ENCODE measurements at regions not wholly inside any gene's neighbourhood (a gene's known extent, or its start where the extent isn't known, plus 50 kb on each side); places are given as distances from the start of the nearest gene placed in this dataset.

GRCh38 chr6:115680621-115681020 is 380.1 kb downstream of the FRK start:
- H4K5ac ChIP-seq (ENCODE audit: insufficient read length, low read depth, low read length): no peak overlapping the region
- TF ChIP-seq FOSL1 (IDR thresholded peaks at IDR 0.05; ENCODE audit: insufficient read depth, low read depth, low read length) (no peak), SUZ12 (IDR thresholded peaks at IDR 0.05; ENCODE audit: low read length) (no peak), EGR1 (IDR thresholded peaks at IDR 0.05; ENCODE audit: borderline replicate concordance, low read depth, low read length) (no peak), BACH1 (IDR thresholded peaks at IDR 0.05; ENCODE audit: low read length) (no peak), EP300 (IDR thresholded peaks at IDR 0.05; ENCODE audit: borderline replicate concordance in 1 of 2, low read depth in 2 of 2, low read length in 2 of 2) (no peak), E2F6 (IDR thresholded peaks at IDR 0.05) (no peak), CHD1 (IDR thresholded peaks at IDR 0.05; ENCODE audit: low read depth, low read length) (no peak), RAD21 (IDR thresholded peaks at IDR 0.05 in 1 of 2, conservative IDR thresholded peaks at IDR 0.05 in 1 of 2; ENCODE audit: low read depth in 2 of 2, low read length in 2 of 2) (no peak), CREB1 (IDR thresholded peaks at IDR 0.05) (no peak), CBX8 (IDR thresholded peaks at IDR 0.05; ENCODE audit: borderline replicate concordance, low read depth, low read length) (no peak), ASH2L (IDR thresholded peaks at IDR 0.05; ENCODE audit: low read length) (no peak)
- TF ChIP-seq, protein P1, sequence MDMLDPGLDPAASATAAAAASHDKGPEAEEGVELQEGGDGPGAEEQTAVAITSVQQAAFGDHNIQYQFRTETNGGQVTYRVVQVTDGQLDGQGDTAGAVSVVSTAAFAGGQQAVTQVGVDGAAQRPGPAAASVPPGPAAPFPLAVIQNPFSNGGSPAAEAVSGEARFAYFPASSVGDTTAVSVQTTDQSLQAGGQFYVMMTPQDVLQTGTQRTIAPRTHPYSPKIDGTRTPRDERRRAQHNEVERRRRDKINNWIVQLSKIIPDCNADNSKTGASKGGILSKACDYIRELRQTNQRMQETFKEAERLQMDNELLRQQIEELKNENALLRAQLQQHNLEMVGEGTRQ (IDR thresholded peaks at IDR 0.05; ENCODE audit: low read length): no peak
- H3K4me3 ChIP-seq (ENCODE audit: extremely low read depth in 1 of 4, insufficient read depth in 2 of 4, low read depth in 3 of 4, low read length in 4 of 4): no peak overlapping the region
- H3K79me1 ChIP-seq (ENCODE audit: low read depth, low read length): no peaks in the 10 kb centered on the region
- no peak overlapping the region for H3K4ac ChIP-seq (replicated peaks; ENCODE audit: insufficient read length, low read depth, low read length)
- no peak overlapping the region for H2BK12ac ChIP-seq (ENCODE audit: low read depth, low read length)
- no peaks in the 10 kb centered on the region for H4K20me1 ChIP-seq (replicated peaks in 1 of 2; ENCODE audit: control insufficient read depth in 1 of 2, insufficient read depth in 2 of 2, low read length in 2 of 2)
- no peak overlapping the region for H2BK20ac ChIP-seq (ENCODE audit: low read length)
- no peak overlapping the region for H2AK5ac ChIP-seq (ENCODE audit: low read depth, low read length)
- no peak overlapping the region for H3K27ac ChIP-seq (ENCODE audit: low read depth, low read length)
- WGBS, 2 experiments (ENCODE audit: extremely low coverage in 1 of 2, insufficient coverage in 1 of 2, insufficient read length in 1 of 2, insufficient replicate concordance in 2 of 2, low coverage in 1 of 2, low lambda C conversion rate in 2 of 2, missing lambda C conversion rate in 1 of 2): 91% methylated on average over 3 of the region's 3 CpGs; no CpG with 5 or more reads in 1 of the 2 experiments
- FAIRE-seq (no peak), DNase-seq (ENCODE audit: low read depth in 1 of 2, low spot score in 2 of 2) (no peak)
- H3K18ac ChIP-seq (ENCODE audit: extremely low read depth, low read length): no peak overlapping the region
- H3K4me1 ChIP-seq (replicated peaks in 1 of 4; ENCODE audit: control insufficient read depth in 3 of 4, insufficient read depth in 4 of 4, low read length in 3 of 4): no peaks in the 10 kb centered on the region
- H3K27me3 ChIP-seq (replicated peaks in 1 of 4; ENCODE audit: control insufficient read depth in 3 of 4, extremely low read depth in 1 of 4, insufficient read depth in 3 of 4, low read length in 3 of 4): no peaks in the 10 kb centered on the region
- H3K14ac ChIP-seq (ENCODE audit: insufficient read length): no peak overlapping the region
- H3K56ac ChIP-seq (replicated peaks; ENCODE audit: insufficient read length, low read depth, low read length): no peak overlapping the region
- no peak overlapping the region for H4K8ac ChIP-seq (ENCODE audit: extremely low read depth, insufficient read depth, low read length)
- H3K4me2 ChIP-seq (ENCODE audit: insufficient read depth in 1 of 2, low read depth in 2 of 2, low read length in 2 of 2): no peak overlapping the region
- H2BK5ac ChIP-seq (ENCODE audit: low read depth, low read length): no peak overlapping the region
- H3K9ac ChIP-seq (replicated peaks in 1 of 4; ENCODE audit: extremely low read depth in 1 of 4, low read depth in 3 of 4, low read length in 3 of 4): no peak overlapping the region
- H3K79me2 ChIP-seq (ENCODE audit: control insufficient read depth in 1 of 2, insufficient read depth in 2 of 2, low read length in 2 of 2): no peaks in the 10 kb centered on the region
- H3K36me3 ChIP-seq (ENCODE audit: control insufficient read depth in 2 of 4, insufficient read depth in 4 of 4, low read length in 3 of 4): no peaks in the 10 kb centered on the region
- POLR2A ChIA-PET (ENCODE audit: partially characterized antibody): no interaction called here
- H2BK120ac ChIP-seq (replicated peaks; ENCODE audit: low read depth, low read length): no peak overlapping the region
- H2AFZ ChIP-seq (ENCODE audit: low read length): no peak overlapping the region
- H3K23ac ChIP-seq (ENCODE audit: insufficient read length): no peak overlapping the region
- no peak overlapping the region for H2BK15ac ChIP-seq (ENCODE audit: low read length)
- H3K23me2 ChIP-seq (ENCODE audit: low read depth, low read length): no peaks in the 10 kb centered on the region
- H4K91ac ChIP-seq (replicated peaks; ENCODE audit: insufficient read length, low read length): no peak overlapping the region
- CTCF ChIA-PET (ENCODE audit: partially characterized antibody): interaction anchor here (1.3 to 1.4 kb wide), 2 partner anchors 9 to 158 kb away, joined by 4 to 7 read pairs; no protein-coding TSS in a partner anchor
- H3K9me3 ChIP-seq (ENCODE audit: insufficient read depth in 2 of 2, low read depth in 1 of 2, low read length in 1 of 2): no peaks in the 10 kb centered on the region
